Cardiac fibroblast (primary cell): ENCODE measurements at regions not wholly inside any gene's neighbourhood (a gene's known extent, or its start where the extent isn't known, plus 50 kb on each side); places are given as distances from the start of the nearest gene placed in this dataset.

Experiments used
- DNase-seq, 2 donors: peaks; one replicate each; pipeline versions ENCODE4 v3.0.0 to v3.0.0-alpha.2; 2010; ENCODE audit warnings: low read depth in 2 of 2
- H3K4me3 ChIP-seq, 2 donors: replicated peaks in 1 of 2; 1 replicate in 1 of 2; 2 replicates in 1 of 2; pipeline ENCODE4 v1.5.1; 2011; ENCODE audit warnings: low read depth in 2 of 2, low read length in 2 of 2, mild to moderate bottlenecking in 2 of 2, moderate library complexity in 1 of 2
- TF ChIP-seq, protein P1 (sequence below): IDR thresholded peaks from one replicate; pipeline ENCODE4 v1.5.1; 2011; ENCODE audit warnings: low read depth, mild to moderate bottlenecking, low read length, inconsistent platforms

DNA sequence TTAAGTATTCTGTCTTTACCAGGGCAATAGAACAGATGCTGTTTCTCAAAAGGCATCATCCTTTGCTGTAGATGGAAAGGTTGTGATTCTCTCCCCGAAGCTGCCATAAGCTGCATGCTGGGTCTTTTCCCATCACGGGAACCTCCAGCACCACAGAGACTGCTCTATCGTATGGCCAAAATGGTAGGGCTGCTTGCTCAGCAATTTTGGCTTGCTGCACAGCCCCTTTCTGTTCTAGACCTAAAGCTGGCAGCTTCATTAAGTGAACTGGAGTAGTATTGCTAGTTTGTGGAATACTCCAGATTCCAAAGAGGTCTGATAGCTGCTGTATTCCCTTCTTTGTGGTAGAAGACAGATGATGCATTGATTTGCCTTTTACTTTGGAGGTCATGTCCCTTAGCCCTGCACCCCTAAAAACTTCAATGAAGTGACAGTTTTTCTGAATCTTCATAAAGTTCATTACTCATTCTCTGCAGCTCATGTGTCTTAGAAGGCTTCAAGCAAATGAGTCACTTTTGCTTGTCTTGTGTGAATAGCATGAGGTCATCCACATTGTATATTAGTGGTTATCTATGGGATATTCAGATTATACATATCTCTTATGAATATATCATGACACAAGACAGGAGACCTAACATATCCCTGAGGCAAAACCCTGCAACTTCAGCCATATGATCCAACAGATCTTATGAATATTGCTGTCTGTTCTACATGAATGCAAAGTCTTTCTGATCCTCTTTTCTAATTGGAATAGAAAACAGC, 245.3 kb downstream of the FAM76B start:
- TF ChIP-seq, protein P1, sequence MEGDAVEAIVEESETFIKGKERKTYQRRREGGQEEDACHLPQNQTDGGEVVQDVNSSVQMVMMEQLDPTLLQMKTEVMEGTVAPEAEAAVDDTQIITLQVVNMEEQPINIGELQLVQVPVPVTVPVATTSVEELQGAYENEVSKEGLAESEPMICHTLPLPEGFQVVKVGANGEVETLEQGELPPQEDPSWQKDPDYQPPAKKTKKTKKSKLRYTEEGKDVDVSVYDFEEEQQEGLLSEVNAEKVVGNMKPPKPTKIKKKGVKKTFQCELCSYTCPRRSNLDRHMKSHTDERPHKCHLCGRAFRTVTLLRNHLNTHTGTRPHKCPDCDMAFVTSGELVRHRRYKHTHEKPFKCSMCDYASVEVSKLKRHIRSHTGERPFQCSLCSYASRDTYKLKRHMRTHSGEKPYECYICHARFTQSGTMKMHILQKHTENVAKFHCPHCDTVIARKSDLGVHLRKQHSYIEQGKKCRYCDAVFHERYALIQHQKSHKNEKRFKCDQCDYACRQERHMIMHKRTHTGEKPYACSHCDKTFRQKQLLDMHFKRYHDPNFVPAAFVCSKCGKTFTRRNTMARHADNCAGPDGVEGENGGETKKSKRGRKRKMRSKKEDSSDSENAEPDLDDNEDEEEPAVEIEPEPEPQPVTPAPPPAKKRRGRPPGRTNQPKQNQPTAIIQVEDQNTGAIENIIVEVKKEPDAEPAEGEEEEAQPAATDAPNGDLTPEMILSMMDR = no peak
- peak in 1 of 2 donors; percentile 37 for DNase-seq
- no peak overlapping the region for H3K4me3 ChIP-seq

DNA sequence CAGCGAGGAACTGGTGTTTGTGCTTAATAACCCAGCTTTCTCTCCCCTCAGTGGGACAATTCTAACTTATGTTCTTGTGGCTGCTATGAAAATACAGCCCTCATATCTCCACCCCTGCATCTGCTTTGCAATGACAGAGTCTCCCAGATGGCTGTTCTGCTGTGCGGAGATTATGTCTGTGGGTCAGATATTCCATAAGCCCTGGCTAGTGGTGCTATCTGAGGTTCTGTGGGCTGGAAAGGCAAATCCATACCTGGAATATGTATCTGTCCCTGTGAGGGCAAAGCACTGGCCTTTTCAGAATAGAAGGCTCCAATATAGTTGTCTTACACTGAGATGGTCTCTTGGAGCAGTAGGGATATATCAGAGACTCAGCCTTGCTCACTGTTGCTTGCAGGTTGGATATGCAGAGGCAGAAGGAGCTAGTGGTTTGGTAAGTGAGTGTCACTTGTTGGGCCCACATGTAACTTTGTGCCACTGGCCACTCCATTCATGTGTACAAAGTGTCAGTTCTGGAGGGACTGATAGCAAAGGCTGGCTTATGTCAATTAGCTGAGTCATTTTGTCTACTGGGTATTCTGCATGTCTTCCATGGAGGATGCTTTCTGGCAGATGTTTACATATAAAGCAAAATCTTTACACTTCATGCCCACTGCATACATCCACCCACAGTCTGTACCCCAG, 246.6 kb downstream of the FAM76B start:
- TF ChIP-seq, protein P1 = no peak
- DNase-seq = no peak
- no peak overlapping the region for H3K4me3 ChIP-seq

DNA sequence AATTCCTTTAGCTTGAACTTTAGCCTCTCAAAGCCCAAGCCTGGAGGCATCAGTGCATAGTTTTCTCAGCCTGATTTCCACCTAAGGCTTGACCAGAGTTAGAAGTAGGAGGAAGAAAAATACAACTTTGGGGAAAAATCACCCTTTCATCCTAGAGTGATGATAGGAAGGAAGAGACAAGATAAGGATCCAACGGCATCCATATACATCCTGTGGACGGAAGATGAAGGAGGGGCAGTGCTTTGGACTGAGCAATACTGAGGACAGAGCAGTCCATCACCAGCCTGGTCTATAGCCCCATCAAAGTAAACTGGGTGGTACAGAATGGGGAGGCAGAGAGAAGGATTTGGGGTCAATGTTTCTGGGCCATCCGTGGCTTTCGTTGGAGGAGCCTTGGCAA, 247.9 kb downstream of the FAM76B start:
- H3K4me3 ChIP-seq = no peak overlapping the region
- DNase-seq = no peak

DNA sequence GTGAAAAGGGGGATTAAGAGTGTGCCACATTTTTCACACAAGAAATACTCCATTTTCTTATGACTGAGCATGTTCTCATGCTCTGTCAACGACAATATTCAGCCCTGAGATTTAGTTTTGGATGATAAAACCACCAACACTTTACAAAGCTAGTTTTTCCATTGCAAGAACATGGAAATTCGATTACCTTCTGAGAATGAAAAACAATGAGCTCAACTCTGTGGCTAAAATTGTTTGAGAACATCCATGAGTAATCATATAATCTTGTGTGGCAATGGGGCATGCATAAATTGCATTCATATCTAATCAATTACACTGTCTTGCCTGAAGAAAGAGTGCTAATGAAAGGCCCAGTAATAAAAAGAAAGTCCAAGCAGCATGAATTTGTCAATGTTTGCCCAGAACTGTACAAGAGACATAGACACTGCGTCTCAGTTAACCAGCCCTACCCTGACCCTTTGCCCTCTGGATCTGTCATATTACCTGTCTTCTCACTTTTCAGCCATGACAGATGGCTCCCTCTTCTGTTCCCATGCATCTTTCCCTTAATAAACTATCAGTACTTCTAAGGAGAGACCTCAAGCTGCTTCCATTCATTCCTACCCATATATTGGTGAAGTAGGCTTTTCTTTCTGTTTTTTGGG, 253.4 kb downstream of the FAM76B start:
- TF ChIP-seq, protein P1 = no peak
- no peak overlapping the region for H3K4me3 ChIP-seq
- no peak for DNase-seq

More for the DNA sequence above, 247.9 kb downstream of the FAM76B start:
- TF ChIP-seq, protein P1 = no peak

DNA sequence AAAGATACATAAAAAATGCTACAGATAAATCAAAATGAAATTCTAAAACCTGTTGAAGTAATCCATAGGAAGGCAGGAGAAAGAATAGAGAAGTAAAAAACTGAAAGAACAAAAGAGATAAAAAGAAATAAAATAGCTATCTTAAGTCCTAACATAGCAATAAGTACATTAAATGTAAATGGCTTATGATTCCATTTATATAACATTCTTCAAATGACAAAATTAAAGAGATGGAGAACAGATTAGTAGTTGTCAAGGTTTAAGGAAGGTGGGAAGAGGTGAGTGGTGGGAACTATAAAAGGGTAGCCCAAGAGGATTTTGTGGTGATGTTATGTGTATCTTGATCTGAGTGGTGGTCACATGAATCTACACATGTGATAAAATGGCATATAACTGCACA, 254.8 kb downstream of the FAM76B start:
- TF ChIP-seq, protein P1 = no peak
- H3K4me3 ChIP-seq = no peak overlapping the region
- no peak for DNase-seq

DNA sequence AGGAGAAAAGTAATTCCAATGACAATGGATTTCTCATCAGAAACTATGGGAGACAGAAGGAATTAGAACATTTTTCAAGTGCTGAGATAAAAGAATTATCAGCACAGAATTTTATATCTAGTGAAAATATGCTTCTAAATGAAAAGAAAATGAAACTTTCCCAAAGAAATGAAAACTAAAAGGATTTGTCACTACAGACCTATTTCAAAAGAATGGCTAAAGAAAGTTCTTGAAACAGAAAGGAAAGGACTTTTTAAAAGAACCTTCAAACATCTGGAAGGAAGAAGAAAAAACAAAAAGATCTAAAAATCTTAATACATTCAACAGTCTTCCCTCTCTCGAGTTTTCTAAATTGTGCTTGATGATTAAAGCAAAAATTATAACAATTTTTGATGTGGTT, 255.4 kb downstream of the FAM76B start:
- no peak for DNase-seq
- TF ChIP-seq, protein P1 = no peak

More for the DNA sequence above, 255.4 kb downstream of the FAM76B start:
- H3K4me3 ChIP-seq = no peak overlapping the region
